ENCODE measurements at regions not wholly inside any gene's neighbourhood (a gene's known extent, or its start where the extent isn't known, plus 50 kb on each side); places are given as distances from the start of the nearest gene placed in this dataset.

DNA sequence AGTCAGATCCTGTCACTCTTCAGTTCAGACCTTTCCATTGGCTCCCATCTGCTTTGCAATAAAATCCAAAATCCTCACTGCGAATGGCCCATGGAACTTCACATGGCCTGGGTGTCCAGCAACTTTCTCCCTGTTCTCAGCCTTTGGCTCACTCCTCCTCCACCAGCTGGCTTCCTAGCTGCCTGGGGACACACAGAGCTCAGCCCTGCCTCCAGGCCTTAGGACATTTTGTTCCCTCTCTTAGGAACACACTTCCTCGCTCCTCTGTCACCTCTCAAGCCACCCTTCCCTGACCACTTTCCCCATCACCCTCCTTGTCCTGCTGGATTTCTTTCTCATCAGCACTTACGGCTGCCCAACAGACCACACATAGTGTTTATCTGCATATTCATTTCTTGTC, 419.6 kb downstream of the MED13L start:
- TF ChIP-seq, protein P1, sequence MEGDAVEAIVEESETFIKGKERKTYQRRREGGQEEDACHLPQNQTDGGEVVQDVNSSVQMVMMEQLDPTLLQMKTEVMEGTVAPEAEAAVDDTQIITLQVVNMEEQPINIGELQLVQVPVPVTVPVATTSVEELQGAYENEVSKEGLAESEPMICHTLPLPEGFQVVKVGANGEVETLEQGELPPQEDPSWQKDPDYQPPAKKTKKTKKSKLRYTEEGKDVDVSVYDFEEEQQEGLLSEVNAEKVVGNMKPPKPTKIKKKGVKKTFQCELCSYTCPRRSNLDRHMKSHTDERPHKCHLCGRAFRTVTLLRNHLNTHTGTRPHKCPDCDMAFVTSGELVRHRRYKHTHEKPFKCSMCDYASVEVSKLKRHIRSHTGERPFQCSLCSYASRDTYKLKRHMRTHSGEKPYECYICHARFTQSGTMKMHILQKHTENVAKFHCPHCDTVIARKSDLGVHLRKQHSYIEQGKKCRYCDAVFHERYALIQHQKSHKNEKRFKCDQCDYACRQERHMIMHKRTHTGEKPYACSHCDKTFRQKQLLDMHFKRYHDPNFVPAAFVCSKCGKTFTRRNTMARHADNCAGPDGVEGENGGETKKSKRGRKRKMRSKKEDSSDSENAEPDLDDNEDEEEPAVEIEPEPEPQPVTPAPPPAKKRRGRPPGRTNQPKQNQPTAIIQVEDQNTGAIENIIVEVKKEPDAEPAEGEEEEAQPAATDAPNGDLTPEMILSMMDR (IDR thresholded peaks at IDR 0.05) = no peak
- no peak for TF ChIP-seq POLR2A (IDR thresholded peaks at IDR 0.05)

Data from thyroid gland (tissue), 4 donors.